K562 (cell line): ENCODE measurements at regions not wholly inside any gene's neighbourhood (a gene's known extent, or its start where the extent isn't known, plus 50 kb on each side); places are given as distances from the start of the nearest gene placed in this dataset.
A peak's percentile ranks its signal among the peaks of the same experiment; 100 is the strongest.

Experiments
- ATAC-seq: fragments of 200-7000 bp; cut with Tn5 transposase; 3 replicates; pipeline ENCODE4 v1.9.1; 2020; ENCODE audit warnings: moderate library complexity
- BruUV-seq: library from RNA; stranded (reverse); fragments of 400-500 nt; replicated peaks from 2 replicates; lab custom pipeline; 2021; lab: Mats Ljungman, UMichigan
- CTCF ChIA-PET: fragments of 300-600 bp; formaldehyde crosslinking; extraction: SDS; loops from one replicate; lab custom pipeline; 2021; ENCODE audit warnings: low intra/inter-chr PET ratio; lab: Yijun Ruan, JAX
- POLR2A ChIA-PET: fragments of 300-600, 350-650 bp; sonication (Branson Sonifier 250); formaldehyde crosslinking; extraction: SDS; loops from one replicate; lab custom pipeline; 2021; ENCODE audit warnings: antibody characterized with exemption, inconsistent platforms; lab: Yijun Ruan, JAX
- DNase-seq, 4 experiments: peaks; one replicate each; pipeline versions ENCODE4 v3.0.0 to v3.0.0-alpha.2; 2011 to 2018; ENCODE audit warnings: low spot score in 3 of 4, mixed read lengths in 3 of 4; ENCODE audit errors: extremely low read depth in 1 of 4
- FAIRE-seq: peaks from 2 replicates; lab custom pipeline; 2011; peaks lifted over from hg19 to GRCh38; lab: Jason Lieb, UNC
- H2AFZ ChIP-seq: 2 replicates; pipeline ENCODE4 v1.6.0; 2011; ENCODE audit warnings: low read depth, low read length, control low read depth, inconsistent platforms
- H3K27ac ChIP-seq: fragments of 200-600 bp; 3 replicates; pipeline ENCODE4 v1.8.0; 2011; ENCODE audit warnings: low read depth, mild to moderate bottlenecking, control low read depth, inconsistent platforms, low read length, moderate library complexity, mixed read lengths; ENCODE audit errors: extremely low read depth
- H3K27me3 ChIP-seq, 2 experiments: fragments of 300-600 bp in 1 of 2; 2 replicates in 1 of 2; 3 replicates in 1 of 2; pipeline versions ENCODE4 v1.6.0 to v1.8.0; 2011; ENCODE audit warnings: inconsistent platforms in 2 of 2, low read length in 2 of 2, mild to moderate bottlenecking in 1 of 2, mixed read lengths in 1 of 2, moderate library complexity in 1 of 2; ENCODE audit not compliant: control insufficient read depth in 2 of 2, insufficient read depth in 2 of 2
- H3K36me3 ChIP-seq: fragments of 300-600 bp; 3 replicates; pipeline ENCODE4 v1.8.0; 2011; ENCODE audit warnings: mild to moderate bottlenecking, low read length, inconsistent platforms; ENCODE audit not compliant: control insufficient read depth, insufficient read depth
- H3K4me1 ChIP-seq, 2 experiments: fragments of 200-600 bp in 1 of 2; replicated peaks in 1 of 2; 2 replicates in 1 of 2; 3 replicates in 1 of 2; pipeline versions ENCODE4 v1.5.1 to v1.8.0; 2011; ENCODE audit warnings: inconsistent platforms in 2 of 2, low read length in 2 of 2, mild to moderate bottlenecking in 1 of 2, mixed read lengths in 1 of 2, moderate library complexity in 1 of 2; ENCODE audit not compliant: control insufficient read depth in 2 of 2, insufficient read depth in 2 of 2
- H3K4me2 ChIP-seq: 2 replicates; pipeline ENCODE4 v1.6.1; 2011; ENCODE audit warnings: low read length, control low read depth, inconsistent platforms, mixed read lengths; ENCODE audit not compliant: insufficient read depth
- H3K4me3 ChIP-seq: fragments of 200-600 bp; sonication (generic), shearing (Covaris generic); 2 replicates; pipeline ENCODE4 v1.5.1; 2016; ENCODE audit warnings: control low read depth, inconsistent platforms
- H3K79me2 ChIP-seq: fragments of 200-600 bp; 3 replicates; pipeline ENCODE4 v1.8.0; 2011; ENCODE audit warnings: low read length, inconsistent platforms; ENCODE audit not compliant: control insufficient read depth, insufficient read depth
- H3K9ac ChIP-seq, 2 experiments: 2 replicates each; pipeline versions ENCODE4 v1.6.0 to v1.6.1; 2011; ENCODE audit warnings: low read depth in 2 of 2, low read length in 2 of 2, control low read depth in 1 of 2, inconsistent platforms in 1 of 2, mild to moderate bottlenecking in 1 of 2, mixed read lengths in 1 of 2; ENCODE audit not compliant: insufficient read depth in 1 of 2
- H3K9me1 ChIP-seq: one replicate; pipeline ENCODE4 v1.6.0; 2011; ENCODE audit warnings: inconsistent platforms, mild to moderate bottlenecking, low read length, moderate library complexity; ENCODE audit not compliant: control insufficient read depth, insufficient read depth
- H3K9me3 ChIP-seq: replicated peaks from 2 replicates; pipeline ENCODE4 v1.5.1; 2011; ENCODE audit warnings: low read depth, low read length, inconsistent platforms; ENCODE audit not compliant: control insufficient read depth, insufficient read depth
- H4K20me1 ChIP-seq: replicated peaks from 2 replicates; pipeline ENCODE4 v1.6.1; 2011; ENCODE audit warnings: low read length, inconsistent platforms, mixed read lengths; ENCODE audit not compliant: control insufficient read depth, insufficient read depth
- CEBPB ChIP-seq: fragments of 450-650 bp; IDR thresholded peaks from 2 replicates; pipeline ENCODE4 v1.6.1; 2016; ENCODE audit warnings: missing genetic modification characterization, missing compliant biosample characterization
- CEBPG ChIP-seq, 3 experiments: fragments of 200-800 bp in 1 of 3; sonication (Bioruptor generic) in 1 of 3; sonication (generic) in 1 of 3; formaldehyde crosslinking in 1 of 3; IDR thresholded peaks in 2 of 3; conservative IDR thresholded peaks in 1 of 3; 2 replicates each; pipeline versions ENCODE4 v1.6.1 to v1.8.0; 2016 to 2022; ENCODE audit warnings: missing compliant biosample characterization in 2 of 3, missing genetic modification characterization in 2 of 3, mild to moderate bottlenecking in 1 of 3, missing genetic modification reagents in 1 of 3
- KDM5B ChIP-seq: fragments of 200-600 bp; sonication (generic); IDR thresholded peaks from 2 replicates; pipeline ENCODE4 v1.6.1; 2012; ENCODE audit warnings: low read depth, mild to moderate bottlenecking, moderate library complexity, low read length, control low read depth, inconsistent platforms; ENCODE audit not compliant: insufficient replicate concordance
- PTTG1 ChIP-seq: fragments of 450-650 bp; IDR thresholded peaks from 2 replicates; pipeline ENCODE4 v1.6.1; 2016; ENCODE audit warnings: low read depth, mild to moderate bottlenecking, missing genetic modification characterization, missing compliant biosample characterization
- SIN3B ChIP-seq: fragments of 450-650 bp; IDR thresholded peaks from 2 replicates; pipeline ENCODE4 v1.6.1; 2017; ENCODE audit warnings: low read depth, mild to moderate bottlenecking, moderate library complexity
- WGBS: fragments of 100-300 bp; shearing (Covaris generic); methylation state at CpG from one replicate; pipeline ENCODE4 v1.1.6; 2016; ENCODE audit warnings: low coverage, mixed read lengths; ENCODE audit not compliant: insufficient coverage; ENCODE audit errors: missing lambda C conversion rate; 5-methylcytosine and 5-hydroxymethylcytosine counted together
- in situ Hi-C: fragments of 300-500 bp; cut with MboI; formaldehyde crosslinking; loops from 4 replicates; pipeline ENCODE4 v1.15.0; 2018; ENCODE audit warnings: inconsistent platforms, mixed read lengths
- intact Hi-C: fragments of 100-400 bp; cut with micrococcal nuclease; formaldehyde crosslinking; loops from 2 replicates; pipeline ENCODE4 v1.14.2; 2022
- TF ChIP-seq, protein P1 (sequence below): fragments of 450-650 bp; IDR thresholded peaks from one replicate; pipeline ENCODE4 v1.6.1; 2018; ENCODE audit warnings: mild to moderate bottlenecking, moderate library complexity; ENCODE audit not compliant: partially characterized antibody

DNA sequence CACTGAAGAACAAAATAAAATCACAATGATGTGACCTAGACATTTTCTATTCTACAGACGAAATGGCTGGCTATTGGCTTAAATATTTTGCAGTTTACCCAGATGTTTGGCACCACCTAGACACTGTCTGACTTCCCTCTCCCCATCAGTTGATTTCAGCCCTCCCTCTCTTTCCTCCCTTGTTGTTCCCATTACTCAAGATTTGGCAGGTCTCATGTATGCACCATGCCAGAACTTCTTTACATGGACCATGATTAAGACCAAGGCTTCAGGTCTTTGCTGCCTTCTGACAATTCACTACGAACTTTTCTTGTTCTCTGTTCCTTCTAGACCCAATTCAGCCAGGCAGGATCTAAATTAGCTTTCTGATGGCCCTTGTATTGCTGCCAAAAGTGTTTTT is 66.6 kb upstream of the GDNF start:
- Histone ChIP-seq H3K4me3 (no peak overlapping the region), H3K4me1 (no peaks in the 10 kb centered on the region), H3K9me3 (no peaks in the 10 kb centered on the region), H3K27ac (no peak overlapping the region), H3K9ac (no peak overlapping the region), H3K9me1 (no peaks in the 10 kb centered on the region), H3K27me3 (0 out of 5 replicates have a peak, but pooled peaks cover 0 to 2% of the 10 kb centered on the region in 2 experiments), H3K4me2 (no peak overlapping the region), H2AFZ (no peak overlapping the region), H3K36me3 (no peaks in the 10 kb centered on the region), H3K79me2 (no peaks in the 10 kb centered on the region), H4K20me1 (no peaks in the 10 kb centered on the region)
- in situ Hi-C loops = no loop called here
- CTCF ChIA-PET = no interaction called here
- BruUV-seq = no TSS peak
- FAIRE-seq = no peak
- TF ChIP-seq PTTG1 (tag) = no peak
- no peak for TF ChIP-seq SIN3B
- no peak for DNase-seq
- no peak for ATAC-seq
- intact Hi-C loops = no loop called here
- POLR2A ChIA-PET = no interaction called here
- WGBS = 0% methylated on average over 2 of the region's 2 CpGs

DNA sequence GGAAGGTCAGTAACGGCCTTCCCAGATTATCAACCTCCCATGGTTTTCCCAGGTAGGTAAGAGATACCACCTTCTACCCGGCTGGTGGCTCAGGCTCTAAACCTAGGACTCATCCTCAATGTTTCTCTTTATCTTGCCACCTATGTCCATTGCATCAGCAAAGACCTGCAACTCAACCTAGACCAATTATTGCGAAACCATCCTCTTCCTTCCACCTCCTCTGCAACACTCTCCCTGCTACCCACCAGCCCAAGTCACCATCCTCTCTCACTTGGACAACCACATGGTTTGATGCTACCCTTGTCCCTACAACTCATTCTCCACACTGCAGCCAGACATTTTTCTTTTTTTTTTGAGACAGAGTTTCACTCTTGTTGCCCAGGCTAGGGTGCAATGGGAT is 65.4 kb upstream of the GDNF start:
- intact Hi-C loops (no loop called here), in situ Hi-C loops (no loop called here)
- FAIRE-seq (no peak), DNase-seq (no peak), ATAC-seq (no peak)
- H3K9me3 ChIP-seq = no peaks in the 10 kb centered on the region
- H3K4me2 ChIP-seq = no peak overlapping the region
- no peaks in the 10 kb centered on the region for H3K4me1 ChIP-seq
- no peaks in the 10 kb centered on the region for H3K9me1 ChIP-seq
- 0% methylated on average over 3 of the region's 3 CpGs for WGBS
- no peak overlapping the region for H2AFZ ChIP-seq
- H3K9ac ChIP-seq = no peak overlapping the region
- H4K20me1 ChIP-seq = no peaks in the 10 kb centered on the region
- no peaks in the 10 kb centered on the region for H3K36me3 ChIP-seq
- CTCF ChIA-PET = no interaction called here
- POLR2A ChIA-PET = interaction anchor here (0.6 to 0.9 kb wide), 3 partner anchors 9 to 921 kb away, joined by 3 to 4 read pairs (median 3); no protein-coding TSS in a partner anchor
- no peak overlapping the region for H3K4me3 ChIP-seq
- BruUV-seq = no TSS peak
- H3K79me2 ChIP-seq = no peaks in the 10 kb centered on the region
- TF ChIP-seq CEBPG (CRISPR knock-in tag; IDR thresholded peaks at IDR 0.05) (no peak), CEBPG (tag; conservative IDR thresholded peaks at IDR 0.05 in 1 of 2, IDR thresholded peaks at IDR 0.05 in 1 of 2) (peak; percentile 27 to 79; a peak in 2 of 4 replicates), KDM5B (no peak), CEBPB (tag) (peak; percentile 81)
- TF ChIP-seq, protein P1, sequence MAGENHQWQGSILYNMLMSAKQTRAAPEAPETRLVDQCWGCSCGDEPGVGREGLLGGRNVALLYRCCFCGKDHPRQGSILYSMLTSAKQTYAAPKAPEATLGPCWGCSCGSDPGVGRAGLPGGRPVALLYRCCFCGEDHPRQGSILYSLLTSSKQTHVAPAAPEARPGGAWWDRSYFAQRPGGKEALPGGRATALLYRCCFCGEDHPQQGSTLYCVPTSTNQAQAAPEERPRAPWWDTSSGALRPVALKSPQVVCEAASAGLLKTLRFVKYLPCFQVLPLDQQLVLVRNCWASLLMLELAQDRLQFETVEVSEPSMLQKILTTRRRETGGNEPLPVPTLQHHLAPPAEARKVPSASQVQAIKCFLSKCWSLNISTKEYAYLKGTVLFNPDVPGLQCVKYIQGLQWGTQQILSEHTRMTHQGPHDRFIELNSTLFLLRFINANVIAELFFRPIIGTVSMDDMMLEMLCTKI = no peak
- H3K27ac ChIP-seq = no peak overlapping the region
- H3K27me3 ChIP-seq = 0 out of 5 replicates have a peak, but pooled peaks cover 0 to 2% of the 10 kb centered on the region in 2 experiments
